HEK293 (cell line): ENCODE measurements at regions not wholly inside any gene's neighbourhood (a gene's known extent, or its start where the extent isn't known, plus 50 kb on each side); places are given as distances from the start of the nearest gene placed in this dataset.

Source experiments
- CTCF ChIA-PET: fragments of 350-600 bp; formaldehyde crosslinking; extraction: SDS; loops from one replicate; lab custom pipeline; 2021; ENCODE audit warnings: antibody characterized with exemption; lab: Yijun Ruan, JAX
- POLR2A ChIA-PET: fragments of 300-600 bp; formaldehyde crosslinking; extraction: SDS; loops from one replicate; lab custom pipeline; 2020; ENCODE audit warnings: antibody characterized with exemption, inconsistent platforms; lab: Yijun Ruan, JAX
- H3K27ac ChIP-seq: fragments of 200-500 bp; sonication (Bioruptor generic); 2 replicates; pipeline ENCODE4 v1.5.1; 2014; ENCODE audit warnings: low read depth, low read length, control low read depth, inconsistent platforms; ENCODE audit errors: extremely low read depth
- H3K36me3 ChIP-seq, 2 experiments: fragments of 200-500 bp in 1 of 2; sonication (Bioruptor generic) in 1 of 2; 1 replicate in 1 of 2; 2 replicates in 1 of 2; pipeline ENCODE4 v1.5.1; 2014 to 2017; ENCODE audit warnings: inconsistent platforms in 2 of 2, low read length in 2 of 2; ENCODE audit not compliant: control insufficient read depth in 2 of 2, insufficient read depth in 1 of 2
- H3K4me1 ChIP-seq: fragments of 200-500 bp; sonication (Bioruptor generic); 2 replicates; pipeline ENCODE4 v1.5.1; 2014; ENCODE audit warnings: mild to moderate bottlenecking, low read length, inconsistent platforms; ENCODE audit not compliant: control insufficient read depth, insufficient read depth
- H3K4me3 ChIP-seq: 2 replicates; pipeline ENCODE4 v1.5.1; 2011; ENCODE audit warnings: low read depth, mild to moderate bottlenecking, control low read depth, low read length, moderate library complexity
- H3K9me3 ChIP-seq: fragments of 200-500 bp; sonication (Bioruptor generic); 2 replicates; pipeline ENCODE4 v1.5.1; 2014; ENCODE audit warnings: low read depth, low read length, inconsistent platforms; ENCODE audit not compliant: control insufficient read depth, insufficient read depth
- KLF8 ChIP-seq: fragments of 450-650 bp; formaldehyde crosslinking; IDR thresholded peaks from 2 replicates; pipeline ENCODE4 v1.5.1; 2016; ENCODE audit warnings: missing biosample characterization, missing genetic modification characterization
- YY1 ChIP-seq: fragments of 450-650 bp; formaldehyde crosslinking; IDR thresholded peaks from 2 replicates; pipeline ENCODE4 v1.5.1; 2018; ENCODE audit warnings: missing biosample characterization, missing genetic modification characterization
- ZFHX2 ChIP-seq: fragments of 450-650 bp; formaldehyde crosslinking; conservative IDR thresholded peaks from 2 replicates; pipeline ENCODE4 v1.5.1; 2016; ENCODE audit warnings: missing biosample characterization, missing genetic modification characterization
- ZNF114 ChIP-seq: fragments of 450-650 bp; formaldehyde crosslinking; IDR thresholded peaks from 2 replicates; pipeline ENCODE4 v1.5.0; 2017; ENCODE audit warnings: missing biosample characterization, missing genetic modification characterization
- ZNF221 ChIP-seq: fragments of 450-650 bp; formaldehyde crosslinking; IDR thresholded peaks from 2 replicates; pipeline ENCODE4 v1.5.1; 2017; ENCODE audit warnings: missing biosample characterization, missing genetic modification characterization, borderline replicate concordance
- ZNF274 ChIP-seq, 2 experiments: fragments of 200-500 bp in 1 of 2; fragments of 450-650 bp in 1 of 2; sonication (Bioruptor generic) in 1 of 2; formaldehyde crosslinking in 1 of 2; IDR thresholded peaks; 2 replicates each; pipeline versions ENCODE4 v1.5.1 to v1.6.1; 2014 to 2016; ENCODE audit warnings: borderline replicate concordance in 1 of 2, inconsistent platforms in 1 of 2, low read length in 1 of 2, missing biosample characterization in 1 of 2, missing genetic modification characterization in 1 of 2
- ZNF311 ChIP-seq: fragments of 450-650 bp; formaldehyde crosslinking; IDR thresholded peaks from 2 replicates; pipeline ENCODE4 v1.5.1; 2017; ENCODE audit warnings: missing biosample characterization, missing genetic modification characterization, borderline replicate concordance
- ZNF354C ChIP-seq: fragments of 450-650 bp; formaldehyde crosslinking; IDR thresholded peaks from 2 replicates; pipeline ENCODE4 v1.5.1; 2016; ENCODE audit warnings: missing biosample characterization, missing genetic modification characterization, low read depth, borderline replicate concordance
- ZNF416 ChIP-seq: fragments of 450-650 bp; formaldehyde crosslinking; IDR thresholded peaks from 2 replicates; pipeline ENCODE4 v1.5.1; 2016; ENCODE audit warnings: missing biosample characterization, missing genetic modification characterization
- ZNF473 ChIP-seq: fragments of 450-650 bp; formaldehyde crosslinking; IDR thresholded peaks from 2 replicates; pipeline ENCODE4 v1.5.1; 2017; ENCODE audit warnings: missing biosample characterization, missing genetic modification characterization
- ZNF48 ChIP-seq: fragments of 450-650 bp; formaldehyde crosslinking; IDR thresholded peaks from 2 replicates; pipeline ENCODE4 v1.5.1; 2016; ENCODE audit warnings: missing biosample characterization, missing genetic modification characterization
- ZNF629 ChIP-seq: fragments of 450-650 bp; formaldehyde crosslinking; IDR thresholded peaks from 2 replicates; pipeline ENCODE4 v1.5.1; 2017; ENCODE audit warnings: missing biosample characterization, missing genetic modification characterization
- ZNF843 ChIP-seq: fragments of 450-650 bp; formaldehyde crosslinking; IDR thresholded peaks from 2 replicates; pipeline ENCODE4 v1.5.1; 2016; ENCODE audit warnings: missing biosample characterization, missing genetic modification characterization
- TF ChIP-seq, protein P1 (sequence below): fragments of 450-650 bp; formaldehyde crosslinking; IDR thresholded peaks from 2 replicates; pipeline ENCODE4 v1.5.1; 2016; ENCODE audit warnings: missing biosample characterization, missing genetic modification characterization
- TF ChIP-seq, protein P2 (sequence below): fragments of 450-650 bp; formaldehyde crosslinking; IDR thresholded peaks from 2 replicates; pipeline ENCODE4 v1.5.1; 2016; ENCODE audit warnings: missing biosample characterization, missing genetic modification characterization
- TF ChIP-seq, protein P3 (sequence below): fragments of 450-650 bp; formaldehyde crosslinking; IDR thresholded peaks from 2 replicates; pipeline ENCODE4 v1.5.1; 2016; ENCODE audit warnings: missing biosample characterization, missing genetic modification characterization, low read depth
- TF ChIP-seq, protein P4 (sequence below): fragments of 450-650 bp; formaldehyde crosslinking; IDR thresholded peaks from 2 replicates; pipeline ENCODE4 v1.5.1; 2016; ENCODE audit warnings: missing biosample characterization, missing genetic modification characterization, borderline replicate concordance
- TF ChIP-seq, protein P5 (sequence below): fragments of 450-650 bp; formaldehyde crosslinking; IDR thresholded peaks from 2 replicates; pipeline ENCODE4 v1.5.1; 2016; ENCODE audit warnings: missing biosample characterization, missing genetic modification characterization
- TF ChIP-seq, protein P6 (sequence below): fragments of 450-650 bp; formaldehyde crosslinking; IDR thresholded peaks from 2 replicates; pipeline ENCODE4 v1.5.1; 2016; ENCODE audit warnings: missing biosample characterization, missing genetic modification characterization
- TF ChIP-seq, protein P7 (sequence below): fragments of 450-650 bp; formaldehyde crosslinking; IDR thresholded peaks from 2 replicates; pipeline ENCODE4 v1.5.1; 2016; ENCODE audit warnings: missing biosample characterization, missing genetic modification characterization
- TF ChIP-seq, protein P8 (sequence below): IDR thresholded peaks from 2 replicates; pipeline ENCODE4 v1.6.1; 2011; ENCODE audit warnings: mild to moderate bottlenecking, low read depth, low read length, borderline replicate concordance
- TF ChIP-seq, protein P9 (sequence below): fragments of 450-650 bp; IDR thresholded peaks from 2 replicates; pipeline ENCODE4 v1.5.1; 2018; ENCODE audit warnings: missing biosample characterization, mild to moderate bottlenecking, missing genetic modification characterization

DNA sequence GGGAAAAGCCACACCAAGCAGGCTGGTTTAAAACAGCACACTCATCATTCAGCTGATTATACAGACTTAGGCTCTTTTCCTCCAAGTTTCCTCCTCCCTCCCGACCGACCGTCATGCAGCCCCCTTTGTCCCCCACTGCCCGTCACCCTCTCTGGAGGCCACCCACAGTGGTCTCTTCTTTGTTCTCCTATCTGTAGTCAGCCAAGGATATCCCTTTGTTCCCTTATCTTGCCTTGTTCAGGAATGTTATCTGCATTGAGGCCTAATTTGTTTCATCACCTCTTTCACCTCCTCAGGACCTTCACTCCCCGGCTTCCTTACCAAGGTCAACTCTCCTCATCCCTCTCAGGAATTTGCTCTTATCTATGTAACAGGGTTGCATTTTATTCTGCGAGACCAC, 186.4 kb upstream of the CDH13 start (continued):
- TF ChIP-seq ZNF221 (tag by site-specific recombination) (no peak), ZNF274 (IDR thresholded peaks at IDR 0.05; ENCODE audit: low read length) (no peak), ZNF274 (tag by site-specific recombination; IDR thresholded peaks at IDR 0.05; ENCODE audit: borderline replicate concordance) (no peak), ZNF473 (no peak)
- TF ChIP-seq, protein P1, sequence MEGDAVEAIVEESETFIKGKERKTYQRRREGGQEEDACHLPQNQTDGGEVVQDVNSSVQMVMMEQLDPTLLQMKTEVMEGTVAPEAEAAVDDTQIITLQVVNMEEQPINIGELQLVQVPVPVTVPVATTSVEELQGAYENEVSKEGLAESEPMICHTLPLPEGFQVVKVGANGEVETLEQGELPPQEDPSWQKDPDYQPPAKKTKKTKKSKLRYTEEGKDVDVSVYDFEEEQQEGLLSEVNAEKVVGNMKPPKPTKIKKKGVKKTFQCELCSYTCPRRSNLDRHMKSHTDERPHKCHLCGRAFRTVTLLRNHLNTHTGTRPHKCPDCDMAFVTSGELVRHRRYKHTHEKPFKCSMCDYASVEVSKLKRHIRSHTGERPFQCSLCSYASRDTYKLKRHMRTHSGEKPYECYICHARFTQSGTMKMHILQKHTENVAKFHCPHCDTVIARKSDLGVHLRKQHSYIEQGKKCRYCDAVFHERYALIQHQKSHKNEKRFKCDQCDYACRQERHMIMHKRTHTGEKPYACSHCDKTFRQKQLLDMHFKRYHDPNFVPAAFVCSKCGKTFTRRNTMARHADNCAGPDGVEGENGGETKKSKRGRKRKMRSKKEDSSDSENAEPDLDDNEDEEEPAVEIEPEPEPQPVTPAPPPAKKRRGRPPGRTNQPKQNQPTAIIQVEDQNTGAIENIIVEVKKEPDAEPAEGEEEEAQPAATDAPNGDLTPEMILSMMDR (tag by site-specific recombination) = no peak
- TF ChIP-seq, protein P2, sequence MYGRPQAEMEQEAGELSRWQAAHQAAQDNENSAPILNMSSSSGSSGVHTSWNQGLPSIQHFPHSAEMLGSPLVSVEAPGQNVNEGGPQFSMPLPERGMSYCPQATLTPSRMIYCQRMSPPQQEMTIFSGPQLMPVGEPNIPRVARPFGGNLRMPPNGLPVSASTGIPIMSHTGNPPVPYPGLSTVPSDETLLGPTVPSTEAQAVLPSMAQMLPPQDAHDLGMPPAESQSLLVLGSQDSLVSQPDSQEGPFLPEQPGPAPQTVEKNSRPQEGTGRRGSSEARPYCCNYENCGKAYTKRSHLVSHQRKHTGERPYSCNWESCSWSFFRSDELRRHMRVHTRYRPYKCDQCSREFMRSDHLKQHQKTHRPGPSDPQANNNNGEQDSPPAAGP (tag by site-specific recombination) = no peak
- TF ChIP-seq, protein P3, sequence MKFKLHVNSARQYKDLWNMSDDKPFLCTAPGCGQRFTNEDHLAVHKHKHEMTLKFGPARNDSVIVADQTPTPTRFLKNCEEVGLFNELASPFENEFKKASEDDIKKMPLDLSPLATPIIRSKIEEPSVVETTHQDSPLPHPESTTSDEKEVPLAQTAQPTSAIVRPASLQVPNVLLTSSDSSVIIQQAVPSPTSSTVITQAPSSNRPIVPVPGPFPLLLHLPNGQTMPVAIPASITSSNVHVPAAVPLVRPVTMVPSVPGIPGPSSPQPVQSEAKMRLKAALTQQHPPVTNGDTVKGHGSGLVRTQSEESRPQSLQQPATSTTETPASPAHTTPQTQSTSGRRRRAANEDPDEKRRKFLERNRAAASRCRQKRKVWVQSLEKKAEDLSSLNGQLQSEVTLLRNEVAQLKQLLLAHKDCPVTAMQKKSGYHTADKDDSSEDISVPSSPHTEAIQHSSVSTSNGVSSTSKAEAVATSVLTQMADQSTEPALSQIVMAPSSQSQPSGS (tag by site-specific recombination) = no peak
- TF ChIP-seq, all 188 proteins: peak for 0

DNA sequence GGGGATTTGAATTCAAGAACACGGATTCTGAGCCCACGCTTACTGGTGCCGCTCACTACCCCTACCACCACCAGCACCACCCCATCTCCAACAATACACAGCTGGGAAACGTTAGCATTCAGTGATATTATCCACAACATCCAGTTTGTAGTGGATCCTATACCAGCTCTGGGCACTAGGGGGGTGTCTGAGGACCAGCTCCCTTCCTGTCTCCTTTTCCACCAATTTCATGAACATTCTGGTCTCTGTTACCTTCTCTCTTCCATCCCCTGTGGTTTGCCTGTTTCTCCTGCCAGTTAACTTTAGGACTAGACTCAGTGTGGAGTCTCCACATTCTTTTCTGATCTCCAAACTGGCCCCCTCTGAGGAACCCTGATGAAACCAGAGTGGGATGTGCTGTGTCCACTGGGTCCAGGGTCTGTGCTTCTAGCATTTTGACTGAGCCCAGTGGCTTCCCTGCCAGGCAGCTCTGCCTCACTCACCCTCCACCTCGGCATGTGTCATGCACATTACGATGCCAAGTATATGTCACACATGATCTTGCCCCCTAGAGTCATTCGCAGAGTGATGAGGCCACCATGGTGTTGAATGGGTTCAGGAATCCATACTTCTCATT, 187.0 kb upstream of the CDH13 start:
- TF ChIP-seq ZNF48 (tag by site-specific recombination) (no peak), ZFHX2 (tag by site-specific recombination) (no peak), KLF8 (tag by site-specific recombination) (no peak), ZNF311 (tag by site-specific recombination) (no peak), ZNF629 (tag by site-specific recombination) (no peak), ZNF114 (tag by site-specific recombination) (no peak), ZNF354C (tag by site-specific recombination) (no peak), ZNF843 (no peak), YY1 (tag by site-specific recombination) (no peak), ZNF416 (tag by site-specific recombination) (no peak)
- TF ChIP-seq, protein P4, sequence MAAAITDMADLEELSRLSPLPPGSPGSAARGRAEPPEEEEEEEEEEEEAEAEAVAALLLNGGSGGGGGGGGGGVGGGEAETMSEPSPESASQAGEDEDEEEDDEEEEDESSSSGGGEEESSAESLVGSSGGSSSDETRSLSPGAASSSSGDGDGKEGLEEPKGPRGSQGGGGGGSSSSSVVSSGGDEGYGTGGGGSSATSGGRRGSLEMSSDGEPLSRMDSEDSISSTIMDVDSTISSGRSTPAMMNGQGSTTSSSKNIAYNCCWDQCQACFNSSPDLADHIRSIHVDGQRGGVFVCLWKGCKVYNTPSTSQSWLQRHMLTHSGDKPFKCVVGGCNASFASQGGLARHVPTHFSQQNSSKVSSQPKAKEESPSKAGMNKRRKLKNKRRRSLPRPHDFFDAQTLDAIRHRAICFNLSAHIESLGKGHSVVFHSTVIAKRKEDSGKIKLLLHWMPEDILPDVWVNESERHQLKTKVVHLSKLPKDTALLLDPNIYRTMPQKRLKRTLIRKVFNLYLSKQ (tag by site-specific recombination) = no peak
- TF ChIP-seq, protein P5, sequence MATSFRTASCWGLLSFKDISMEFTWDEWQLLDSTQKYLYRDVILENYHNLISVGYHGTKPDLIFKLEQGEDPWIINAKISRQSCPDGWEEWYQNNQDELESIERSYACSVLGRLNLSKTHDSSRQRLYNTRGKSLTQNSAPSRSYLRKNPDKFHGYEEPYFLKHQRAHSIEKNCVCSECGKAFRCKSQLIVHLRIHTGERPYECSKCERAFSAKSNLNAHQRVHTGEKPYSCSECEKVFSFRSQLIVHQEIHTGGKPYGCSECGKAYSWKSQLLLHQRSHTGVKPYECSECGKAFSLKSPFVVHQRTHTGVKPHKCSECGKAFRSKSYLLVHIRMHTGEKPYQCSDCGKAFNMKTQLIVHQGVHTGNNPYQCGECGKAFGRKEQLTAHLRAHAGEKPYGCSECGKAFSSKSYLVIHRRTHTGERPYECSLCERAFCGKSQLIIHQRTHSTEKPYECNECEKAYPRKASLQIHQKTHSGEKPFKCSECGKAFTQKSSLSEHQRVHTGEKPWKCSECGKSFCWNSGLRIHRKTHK (tag by site-specific recombination) = no peak
- TF ChIP-seq, protein P6, sequence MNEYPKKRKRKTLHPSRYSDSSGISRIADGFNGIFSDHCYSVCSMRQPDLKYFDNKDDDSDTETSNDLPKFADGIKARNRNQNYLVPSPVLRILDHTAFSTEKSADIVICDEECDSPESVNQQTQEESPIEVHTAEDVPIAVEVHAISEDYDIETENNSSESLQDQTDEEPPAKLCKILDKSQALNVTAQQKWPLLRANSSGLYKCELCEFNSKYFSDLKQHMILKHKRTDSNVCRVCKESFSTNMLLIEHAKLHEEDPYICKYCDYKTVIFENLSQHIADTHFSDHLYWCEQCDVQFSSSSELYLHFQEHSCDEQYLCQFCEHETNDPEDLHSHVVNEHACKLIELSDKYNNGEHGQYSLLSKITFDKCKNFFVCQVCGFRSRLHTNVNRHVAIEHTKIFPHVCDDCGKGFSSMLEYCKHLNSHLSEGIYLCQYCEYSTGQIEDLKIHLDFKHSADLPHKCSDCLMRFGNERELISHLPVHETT (tag by site-specific recombination) = no peak
- TF ChIP-seq, protein P7, sequence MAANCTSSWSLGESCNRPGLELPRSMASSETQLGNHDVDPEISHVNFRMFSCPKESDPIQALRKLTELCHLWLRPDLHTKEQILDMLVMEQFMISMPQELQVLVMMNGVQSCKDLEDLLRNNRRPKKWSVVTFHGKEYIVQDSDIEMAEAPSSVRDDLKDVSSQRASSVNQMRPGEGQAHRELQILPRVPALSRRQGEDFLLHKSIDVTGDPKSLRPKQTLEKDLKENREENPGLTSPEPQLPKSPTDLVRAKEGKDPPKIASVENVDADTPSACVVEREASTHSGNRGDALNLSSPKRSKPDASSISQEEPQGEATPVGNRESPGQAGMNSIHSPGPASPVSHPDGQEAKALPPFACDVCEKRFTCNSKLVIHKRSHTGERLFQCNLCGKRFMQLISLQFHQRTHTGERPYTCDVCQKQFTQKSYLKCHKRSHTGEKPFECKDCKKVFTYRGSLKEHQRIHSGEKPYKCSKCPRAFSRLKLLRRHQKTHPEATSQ (tag by site-specific recombination) = no peak
- TF ChIP-seq, protein P8, sequence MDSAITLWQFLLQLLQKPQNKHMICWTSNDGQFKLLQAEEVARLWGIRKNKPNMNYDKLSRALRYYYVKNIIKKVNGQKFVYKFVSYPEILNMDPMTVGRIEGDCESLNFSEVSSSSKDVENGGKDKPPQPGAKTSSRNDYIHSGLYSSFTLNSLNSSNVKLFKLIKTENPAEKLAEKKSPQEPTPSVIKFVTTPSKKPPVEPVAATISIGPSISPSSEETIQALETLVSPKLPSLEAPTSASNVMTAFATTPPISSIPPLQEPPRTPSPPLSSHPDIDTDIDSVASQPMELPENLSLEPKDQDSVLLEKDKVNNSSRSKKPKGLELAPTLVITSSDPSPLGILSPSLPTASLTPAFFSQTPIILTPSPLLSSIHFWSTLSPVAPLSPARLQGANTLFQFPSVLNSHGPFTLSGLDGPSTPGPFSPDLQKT = no peak
- TF ChIP-seq, protein P9, sequence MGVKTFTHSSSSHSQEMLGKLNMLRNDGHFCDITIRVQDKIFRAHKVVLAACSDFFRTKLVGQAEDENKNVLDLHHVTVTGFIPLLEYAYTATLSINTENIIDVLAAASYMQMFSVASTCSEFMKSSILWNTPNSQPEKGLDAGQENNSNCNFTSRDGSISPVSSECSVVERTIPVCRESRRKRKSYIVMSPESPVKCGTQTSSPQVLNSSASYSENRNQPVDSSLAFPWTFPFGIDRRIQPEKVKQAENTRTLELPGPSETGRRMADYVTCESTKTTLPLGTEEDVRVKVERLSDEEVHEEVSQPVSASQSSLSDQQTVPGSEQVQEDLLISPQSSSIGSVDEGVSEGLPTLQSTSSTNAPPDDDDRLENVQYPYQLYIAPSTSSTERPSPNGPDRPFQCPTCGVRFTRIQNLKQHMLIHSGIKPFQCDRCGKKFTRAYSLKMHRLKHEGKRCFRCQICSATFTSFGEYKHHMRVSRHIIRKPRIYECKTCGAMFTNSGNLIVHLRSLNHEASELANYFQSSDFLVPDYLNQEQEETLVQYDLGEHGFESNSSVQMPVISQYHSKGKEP (tag by site-specific recombination) = no peak
- TF ChIP-seq, all 188 proteins: peak for 0

More for the DNA sequence above, 187.0 kb upstream of the CDH13 start:
- Histone ChIP-seq H3K4me1 (no peaks in the 10 kb centered on the region), H3K36me3 (no peaks in the 10 kb centered on the region), H3K27ac (no peak overlapping the region), H3K4me3 (no peak overlapping the region), H3K9me3 (no peaks in the 10 kb centered on the region)
- CTCF ChIA-PET = interaction anchor here (0.5 to 3.8 kb wide), 10 partner anchors 12 to 164 kb away, joined by 3 to 26 read pairs (median 4); no protein-coding TSS in a partner anchor
- POLR2A ChIA-PET = no interaction called here
